Loucy (cell line): ENCODE measurements at regions not wholly inside any gene's neighbourhood (a gene's known extent, or its start where the extent isn't known, plus 50 kb on each side); places are given as distances from the start of the nearest gene placed in this dataset.

Experiments
- H2AFZ ChIP-seq: fragments of 200-600 bp; sonication (generic); 2 replicates; pipeline ENCODE4 v1.6.0; 2016; ENCODE audit warnings: antibody characterized with exemption, mild to moderate bottlenecking, low read length, moderate library complexity
- H3F3A ChIP-seq: fragments of 200-600 bp; 2 replicates; pipeline ENCODE4 v1.6.0; 2016; ENCODE audit warnings: antibody characterized with exemption, low read depth, mild to moderate bottlenecking
- H3K27me3 ChIP-seq: fragments of 200-600 bp; sonication (generic); 2 replicates; pipeline ENCODE4 v1.6.1; 2014; ENCODE audit warnings: low read length, mild to moderate bottlenecking; ENCODE audit not compliant: insufficient read depth, poor library complexity, severe bottlenecking
- H3K36me3 ChIP-seq: fragments of 200-600 bp; sonication (generic); 2 replicates; pipeline ENCODE4 v1.6.1; 2016; ENCODE audit warnings: low read length; ENCODE audit not compliant: insufficient read depth
- H3K4me1 ChIP-seq: fragments of 200-600 bp; sonication (generic); 2 replicates; pipeline ENCODE4 v1.5.1; 2014; ENCODE audit warnings: low read length, mild to moderate bottlenecking; ENCODE audit not compliant: insufficient read depth, poor library complexity, severe bottlenecking
- H3K4me2 ChIP-seq: fragments of 200-600 bp; sonication (generic); 2 replicates; pipeline ENCODE4 v1.6.0; 2014; ENCODE audit warnings: antibody characterized with exemption, low read length, low read depth, mild to moderate bottlenecking; ENCODE audit not compliant: poor library complexity, severe bottlenecking
- H3K4me3 ChIP-seq: fragments of 200-600 bp; sonication (generic); 2 replicates; pipeline ENCODE4 v1.5.1; 2014; ENCODE audit warnings: low read length, mild to moderate bottlenecking, mixed read lengths; ENCODE audit not compliant: poor library complexity, severe bottlenecking
- H3K79me2 ChIP-seq: fragments of 200-600 bp; sonication (generic); 2 replicates; pipeline ENCODE4 v1.6.1; 2014; ENCODE audit warnings: low read length; ENCODE audit not compliant: insufficient read depth
- H3K9ac ChIP-seq: fragments of 200-600 bp; sonication (generic); 2 replicates; pipeline ENCODE4 v1.6.0; 2014; ENCODE audit warnings: mild to moderate bottlenecking, low read depth, low read length, moderate library complexity; ENCODE audit not compliant: poor library complexity, severe bottlenecking
- H3K9me2 ChIP-seq: fragments of 200-600 bp; sonication (generic); replicated peaks from 2 replicates; pipeline ENCODE4 v1.6.1; 2016; ENCODE audit warnings: low read depth, low read length, mixed read lengths
- H3K9me3 ChIP-seq: fragments of 200-600 bp; sonication (generic); 2 replicates; pipeline ENCODE4 v1.6.1; 2014; ENCODE audit warnings: mild to moderate bottlenecking, antibody characterized with exemption, low read length, low read depth; ENCODE audit not compliant: insufficient read depth
- H4K20me1 ChIP-seq: fragments of 200-600 bp; sonication (generic); 2 replicates; pipeline ENCODE4 v1.6.0; 2014; ENCODE audit warnings: antibody characterized with exemption, low read length, mild to moderate bottlenecking; ENCODE audit not compliant: insufficient read depth, poor library complexity, severe bottlenecking
- EZH2phosphoT487 ChIP-seq: fragments of 200-600 bp; IDR thresholded peaks from 2 replicates; pipeline ENCODE4 v1.6.1; 2018; ENCODE audit warnings: antibody characterized with exemption, mild to moderate bottlenecking, moderate library complexity, borderline replicate concordance
- TF ChIP-seq, protein P1 (sequence below): fragments of 200-600 bp; sonication (generic); conservative IDR thresholded peaks from 2 replicates; pipeline ENCODE4 v1.5.1; 2014; ENCODE audit warnings: mild to moderate bottlenecking, antibody characterized with exemption, low read length

DNA sequence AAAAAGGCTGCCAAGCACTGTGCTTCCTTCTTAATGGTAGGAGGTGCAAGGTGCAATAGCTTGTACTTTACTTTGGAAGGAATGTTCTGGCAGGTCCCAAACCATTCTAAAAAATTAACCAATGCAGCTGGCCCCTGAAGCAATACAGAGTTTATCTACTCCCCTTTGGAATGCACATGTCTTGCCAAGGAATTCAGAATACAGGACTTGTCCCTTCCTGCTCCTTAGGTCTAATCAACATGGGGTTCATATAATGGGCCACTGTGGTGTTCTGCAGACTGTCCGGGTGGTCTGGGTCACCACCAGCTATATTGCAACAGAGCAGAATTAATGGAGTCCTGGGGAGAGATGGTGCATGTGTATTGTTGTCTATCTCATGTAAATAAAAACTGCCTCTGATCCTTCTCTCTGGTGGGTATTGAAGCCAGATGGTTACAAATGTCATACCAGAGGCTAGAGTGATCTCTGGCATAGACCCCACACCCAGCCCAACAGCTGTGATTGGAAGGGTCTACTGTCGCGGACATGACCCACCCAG lies 112.8 kb downstream of the RIPK4 start:
- Histone ChIP-seq H3K4me3 (no peak overlapping the region), H3K27me3 (no peaks in the 10 kb centered on the region), H2AFZ (no peak overlapping the region), H3K9me2 (no peaks in the 10 kb centered on the region), H3K4me2 (no peak overlapping the region), H4K20me1 (no peaks in the 10 kb centered on the region), H3K9me3 (no peaks in the 10 kb centered on the region), H3K4me1 (no peaks in the 10 kb centered on the region), H3K9ac (no peak overlapping the region), H3F3A (no peaks in the 10 kb centered on the region), H3K36me3 (no peaks in the 10 kb centered on the region), H3K79me2 (no peaks in the 10 kb centered on the region)
- TF ChIP-seq, protein P1, sequence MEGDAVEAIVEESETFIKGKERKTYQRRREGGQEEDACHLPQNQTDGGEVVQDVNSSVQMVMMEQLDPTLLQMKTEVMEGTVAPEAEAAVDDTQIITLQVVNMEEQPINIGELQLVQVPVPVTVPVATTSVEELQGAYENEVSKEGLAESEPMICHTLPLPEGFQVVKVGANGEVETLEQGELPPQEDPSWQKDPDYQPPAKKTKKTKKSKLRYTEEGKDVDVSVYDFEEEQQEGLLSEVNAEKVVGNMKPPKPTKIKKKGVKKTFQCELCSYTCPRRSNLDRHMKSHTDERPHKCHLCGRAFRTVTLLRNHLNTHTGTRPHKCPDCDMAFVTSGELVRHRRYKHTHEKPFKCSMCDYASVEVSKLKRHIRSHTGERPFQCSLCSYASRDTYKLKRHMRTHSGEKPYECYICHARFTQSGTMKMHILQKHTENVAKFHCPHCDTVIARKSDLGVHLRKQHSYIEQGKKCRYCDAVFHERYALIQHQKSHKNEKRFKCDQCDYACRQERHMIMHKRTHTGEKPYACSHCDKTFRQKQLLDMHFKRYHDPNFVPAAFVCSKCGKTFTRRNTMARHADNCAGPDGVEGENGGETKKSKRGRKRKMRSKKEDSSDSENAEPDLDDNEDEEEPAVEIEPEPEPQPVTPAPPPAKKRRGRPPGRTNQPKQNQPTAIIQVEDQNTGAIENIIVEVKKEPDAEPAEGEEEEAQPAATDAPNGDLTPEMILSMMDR: no peak
- TF ChIP-seq EZH2phosphoT487: no peak

DNA sequence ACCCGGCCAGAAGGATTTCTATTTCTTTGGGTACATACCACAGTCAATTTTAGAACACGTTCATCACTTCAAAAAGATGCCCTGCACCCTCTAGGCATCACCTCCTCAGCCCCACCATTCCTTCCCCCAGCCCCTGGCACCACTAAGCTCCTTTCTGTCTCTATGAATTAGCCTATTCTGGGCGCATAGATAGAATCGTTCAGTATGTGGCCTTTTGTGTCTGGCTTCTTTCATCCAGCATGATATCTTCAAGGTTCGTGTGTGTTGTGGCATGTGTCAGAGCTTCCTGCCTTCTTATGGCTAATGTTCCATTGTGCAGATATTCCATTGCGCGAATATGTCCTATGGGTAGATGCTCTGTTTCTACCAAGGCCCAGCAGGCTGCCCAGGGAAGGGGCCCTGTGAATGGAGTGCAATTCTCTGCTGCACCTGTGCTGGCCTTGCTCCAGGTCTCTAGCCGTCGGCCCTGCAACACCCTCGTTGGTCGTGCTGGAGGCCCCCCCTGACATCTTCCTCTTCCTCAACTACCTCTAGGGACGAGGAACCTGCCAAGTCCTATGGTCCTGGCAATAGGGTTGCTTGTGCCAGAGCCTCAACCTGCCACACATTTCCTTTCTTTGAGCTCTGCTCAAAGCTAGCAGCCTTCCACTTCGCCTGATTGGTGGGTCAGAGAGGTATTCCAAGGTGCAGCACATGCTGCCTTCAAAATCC lies 113.5 kb downstream of the RIPK4 start:
- no peak overlapping the region for H2AFZ ChIP-seq
- no peak overlapping the region for H3K4me2 ChIP-seq
- H3K9ac ChIP-seq: no peak overlapping the region
- H3K9me2 ChIP-seq: no peaks in the 10 kb centered on the region
- H4K20me1 ChIP-seq: no peaks in the 10 kb centered on the region
- H3K27me3 ChIP-seq: no peaks in the 10 kb centered on the region
- H3K4me3 ChIP-seq: no peak overlapping the region
- no peaks in the 10 kb centered on the region for H3K36me3 ChIP-seq
- no peaks in the 10 kb centered on the region for H3K79me2 ChIP-seq
- no peaks in the 10 kb centered on the region for H3F3A ChIP-seq
- TF ChIP-seq, protein P1: no peak
- no peak for TF ChIP-seq EZH2phosphoT487
- no peaks in the 10 kb centered on the region for H3K4me1 ChIP-seq
- H3K9me3 ChIP-seq: no peaks in the 10 kb centered on the region

DNA sequence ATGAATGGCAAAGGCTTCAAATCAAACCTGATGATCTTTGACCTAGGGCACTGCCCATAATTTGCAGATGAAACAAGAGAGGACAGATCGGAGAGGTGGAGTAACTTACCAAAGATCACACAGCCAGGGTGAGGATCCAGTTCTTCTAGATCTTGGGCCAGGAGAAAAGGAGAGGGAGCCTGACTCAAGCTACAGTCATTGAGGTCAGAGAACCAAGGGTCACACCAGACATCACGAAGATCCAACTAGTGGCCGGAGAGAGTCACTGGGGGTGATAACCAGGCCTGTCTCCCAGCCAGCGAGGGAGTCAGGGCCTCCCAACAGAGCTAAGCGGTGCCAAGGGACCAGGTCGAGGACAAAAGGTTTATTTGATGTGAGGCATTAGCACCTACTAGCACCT lies 115.0 kb downstream of the RIPK4 start:
- Histone ChIP-seq H3K79me2 (no peaks in the 10 kb centered on the region), H3K9me3 (no peaks in the 10 kb centered on the region), H3K4me3 (no peak overlapping the region), H3F3A (no peaks in the 10 kb centered on the region), H3K9me2 (no peaks in the 10 kb centered on the region), H4K20me1 (no peaks in the 10 kb centered on the region), H3K36me3 (no peaks in the 10 kb centered on the region), H3K27me3 (no peaks in the 10 kb centered on the region), H3K4me2 (no peak overlapping the region), H3K9ac (no peak overlapping the region), H2AFZ (no peak overlapping the region), H3K4me1 (no peaks in the 10 kb centered on the region)
- TF ChIP-seq EZH2phosphoT487: no peak

DNA sequence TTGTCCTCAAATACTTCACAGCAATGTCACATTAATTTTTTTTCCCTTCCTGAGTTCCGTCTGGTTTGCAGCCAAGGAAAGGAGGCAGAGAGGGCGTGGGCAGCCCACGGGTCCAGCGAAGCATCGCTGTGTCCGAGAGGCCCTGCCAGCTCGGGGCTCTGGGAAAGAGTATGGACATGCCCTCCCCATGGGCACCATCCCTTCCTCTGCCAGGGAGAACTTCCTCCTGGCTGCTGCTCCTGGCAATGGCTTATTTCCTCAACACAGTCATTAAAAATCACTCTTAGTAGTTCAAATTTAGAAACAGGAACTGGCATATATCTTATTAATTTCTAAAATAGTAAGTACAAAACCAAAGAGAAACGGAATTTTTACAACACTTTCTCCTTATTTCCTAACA lies 115.4 kb downstream of the RIPK4 start:
- H3K4me3 ChIP-seq: no peak overlapping the region
- no peaks in the 10 kb centered on the region for H3K4me1 ChIP-seq
- H3K4me2 ChIP-seq: no peak overlapping the region
- H3K9ac ChIP-seq: no peak overlapping the region
- no peaks in the 10 kb centered on the region for H3K27me3 ChIP-seq
- no peak for TF ChIP-seq EZH2phosphoT487
- TF ChIP-seq, protein P1: no peak
- no peaks in the 10 kb centered on the region for H4K20me1 ChIP-seq
- no peaks in the 10 kb centered on the region for H3K9me2 ChIP-seq
- H3K9me3 ChIP-seq: no peaks in the 10 kb centered on the region
- H2AFZ ChIP-seq: no peak overlapping the region
- H3F3A ChIP-seq: no peaks in the 10 kb centered on the region
- no peaks in the 10 kb centered on the region for H3K79me2 ChIP-seq
- H3K36me3 ChIP-seq: no peaks in the 10 kb centered on the region
